NCI-H2196 (cell line): ENCODE measurements at regions not wholly inside any gene's neighbourhood (a gene's known extent, or its start where the extent isn't known, plus 50 kb on each side); places are given as distances from the start of the nearest gene placed in this dataset.

ENCODE experiments used
- DNase-seq: peaks from one replicate; lab custom pipeline; 2025; ENCODE audit not compliant: unreplicated experiment; lab: John Stamatoyannopoulos, UW

- DNase-seq: peak; percentile 30
Observed at GRCh38 chr2:144333143-144333555, 186.8 kb downstream of the ZEB2 start.

GRCh38 chr2:144332356-144333142 lies 187.4 kb downstream of the ZEB2 start:
- DNase-seq: peak; percentile 90

GRCh38 chr2:144331674-144332355 lies 188.1 kb downstream of the ZEB2 start:
- DNase-seq: no peak

- no peak for DNase-seq
Observed at GRCh38 chr2:144330951-144331673, 188.8 kb downstream of the ZEB2 start.

GRCh38 chr2:144329472-144329871 lies 190.4 kb downstream of the ZEB2 start:
- no peak for DNase-seq

GRCh38 chr2:144328938-144329337 lies 191.0 kb downstream of the ZEB2 start:
- DNase-seq: no peak

- no peak for DNase-seq
Observed at GRCh38 chr2:144326825-144327224, 193.1 kb downstream of the ZEB2 start.

GRCh38 chr2:144325086-144325485 lies 194.8 kb downstream of the ZEB2 start:
- no peak for DNase-seq

- no peak for DNase-seq
Observed at GRCh38 chr2:144324446-144325045, 195.4 kb downstream of the ZEB2 start.

GRCh38 chr2:144323946-144324345 lies 196.0 kb downstream of the ZEB2 start:
- no peak for DNase-seq

- no peak for DNase-seq
Observed at GRCh38 chr2:144322379-144322778, 197.5 kb downstream of the ZEB2 start.

- no peak for DNase-seq
Observed at GRCh38 chr2:144320491-144320890, 199.4 kb downstream of the ZEB2 start.

GRCh38 chr2:144317071-144317738 lies 202.7 kb downstream of the ZEB2 start:
- no peak for DNase-seq

- no peak for DNase-seq
Observed at GRCh38 chr2:144310889-144311608, 208.9 kb downstream of the ZEB2 start.

- DNase-seq: no peak
Observed at GRCh38 chr2:144310484-144310883, 209.4 kb downstream of the ZEB2 start.

GRCh38 chr2:144307711-144308110 lies 212.2 kb downstream of the ZEB2 start:
- DNase-seq: no peak

GRCh38 chr2:144304202-144304601 lies 215.7 kb downstream of the ZEB2 start:
- no peak for DNase-seq

- no peak for DNase-seq
Observed at GRCh38 chr2:144300632-144301031, 219.3 kb downstream of the ZEB2 start.

- no peak for DNase-seq
Observed at GRCh38 chr2:144290276-144290675, 229.6 kb downstream of the ZEB2 start.

- no peak for DNase-seq
Observed at GRCh38 chr2:144288438-144288837, 231.5 kb downstream of the ZEB2 start.
